ENCODE measurements at regions not wholly inside any gene's neighbourhood (a gene's known extent, or its start where the extent isn't known, plus 50 kb on each side); places are given as distances from the start of the nearest gene placed in this dataset.

GRCh38 chr6:108780784-108781183 lies 67.4 kb upstream of the ARMC2 start:
- DNase-seq = no peak

- peak; percentile 1 for DNase-seq
Measured at GRCh38 chr6:108781419-108782100, 66.7 kb upstream of the ARMC2 start.

GRCh38 chr6:108782179-108783041 lies 65.8 kb upstream of the ARMC2 start:
- peak; percentile 77 for DNase-seq

GRCh38 chr6:108785653-108786052 lies 62.6 kb upstream of the ARMC2 start:
- DNase-seq = no peak

- DNase-seq = no peak
Measured at GRCh38 chr6:108788416-108788815, 59.8 kb upstream of the ARMC2 start.

- DNase-seq = no peak
Measured at GRCh38 chr6:108789475-108789874, 58.7 kb upstream of the ARMC2 start.

- no peak for DNase-seq
Measured at GRCh38 chr6:108791700-108792099, 56.5 kb upstream of the ARMC2 start.

GRCh38 chr6:108793516-108794251 lies 54.5 kb upstream of the ARMC2 start:
- no peak for DNase-seq

GRCh38 chr6:108795122-108795521 lies 53.1 kb upstream of the ARMC2 start:
- no peak for DNase-seq

- no peak for DNase-seq
Measured at GRCh38 chr6:108795814-108796213, 52.4 kb upstream of the ARMC2 start.

GRCh38 chr6:108796875-108797274 lies 51.3 kb upstream of the ARMC2 start:
- no peak for DNase-seq

- no peak for DNase-seq
Measured at GRCh38 chr6:108797951-108798669, 50.1 kb upstream of the ARMC2 start.
